ENCODE measurements at regions not wholly inside any gene's neighbourhood (a gene's known extent, or its start where the extent isn't known, plus 50 kb on each side); places are given as distances from the start of the nearest gene placed in this dataset.

DNA sequence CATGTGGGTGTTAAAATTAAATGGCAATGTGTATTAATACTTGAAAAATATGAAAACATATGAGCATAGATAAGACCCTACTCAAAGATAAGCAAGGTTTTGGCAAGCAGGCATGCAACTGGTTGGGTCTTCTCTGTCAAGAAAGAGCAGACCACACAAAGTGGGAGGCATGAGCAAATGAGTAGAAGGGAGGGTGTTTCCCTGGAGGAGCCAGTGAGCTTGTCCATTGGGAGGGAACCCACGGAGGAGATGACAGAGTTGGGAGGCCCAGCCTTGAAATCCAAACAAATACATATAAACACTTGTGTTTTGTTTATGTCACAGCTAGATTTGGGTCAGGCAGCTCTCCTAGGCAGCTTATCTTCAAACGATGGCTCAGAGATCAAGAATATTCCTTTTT is 134.5 kb upstream of the CXCL12 start:
- H3K4me2 ChIP-seq = no peak overlapping the region
- H3K9ac ChIP-seq = no peak overlapping the region
- TF ChIP-seq EZH2 (IDR thresholded peaks at IDR 0.05) = no peak
- TF ChIP-seq, protein P1, sequence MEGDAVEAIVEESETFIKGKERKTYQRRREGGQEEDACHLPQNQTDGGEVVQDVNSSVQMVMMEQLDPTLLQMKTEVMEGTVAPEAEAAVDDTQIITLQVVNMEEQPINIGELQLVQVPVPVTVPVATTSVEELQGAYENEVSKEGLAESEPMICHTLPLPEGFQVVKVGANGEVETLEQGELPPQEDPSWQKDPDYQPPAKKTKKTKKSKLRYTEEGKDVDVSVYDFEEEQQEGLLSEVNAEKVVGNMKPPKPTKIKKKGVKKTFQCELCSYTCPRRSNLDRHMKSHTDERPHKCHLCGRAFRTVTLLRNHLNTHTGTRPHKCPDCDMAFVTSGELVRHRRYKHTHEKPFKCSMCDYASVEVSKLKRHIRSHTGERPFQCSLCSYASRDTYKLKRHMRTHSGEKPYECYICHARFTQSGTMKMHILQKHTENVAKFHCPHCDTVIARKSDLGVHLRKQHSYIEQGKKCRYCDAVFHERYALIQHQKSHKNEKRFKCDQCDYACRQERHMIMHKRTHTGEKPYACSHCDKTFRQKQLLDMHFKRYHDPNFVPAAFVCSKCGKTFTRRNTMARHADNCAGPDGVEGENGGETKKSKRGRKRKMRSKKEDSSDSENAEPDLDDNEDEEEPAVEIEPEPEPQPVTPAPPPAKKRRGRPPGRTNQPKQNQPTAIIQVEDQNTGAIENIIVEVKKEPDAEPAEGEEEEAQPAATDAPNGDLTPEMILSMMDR (IDR thresholded peaks at IDR 0.05) = no peak
- TF ChIP-seq EZH2phosphoT487 (IDR thresholded peaks at IDR 0.05) = no peak
- H3K79me2 ChIP-seq (ENCODE audit: low read depth) = no peaks in the 10 kb centered on the region
- Mint-ChIP-seq H3K4me1 (peaks cover 3% of the 10 kb centered on the region), H3K27me3 (ENCODE audit: insufficient read depth, low read depth) (no peaks in the 10 kb centered on the region), H3K4me3 (no peak overlapping the region), H3K9me3 (peaks cover 4% of the 10 kb centered on the region), H3K27ac (no peak overlapping the region), H3K36me3 (no peaks in the 10 kb centered on the region)
- H3K27me3 ChIP-seq = no peaks in the 10 kb centered on the region
- H3K9me3 ChIP-seq (ENCODE audit: low read depth) = no peaks in the 10 kb centered on the region
- no peak overlapping the region for H3K4me3 ChIP-seq
- H3K36me3 ChIP-seq = no peaks in the 10 kb centered on the region
- DNase-seq (ENCODE audit: low spot score) = no peak
- H4K20me1 ChIP-seq (ENCODE audit: low read depth) = no peaks in the 10 kb centered on the region
- H2AFZ ChIP-seq (replicated peaks) = no peak overlapping the region
- H3F3A ChIP-seq (ENCODE audit: low read depth) = no peaks in the 10 kb centered on the region
- no peak overlapping the region for H3K27ac ChIP-seq
- no peaks in the 10 kb centered on the region for H3K4me1 ChIP-seq

DNA sequence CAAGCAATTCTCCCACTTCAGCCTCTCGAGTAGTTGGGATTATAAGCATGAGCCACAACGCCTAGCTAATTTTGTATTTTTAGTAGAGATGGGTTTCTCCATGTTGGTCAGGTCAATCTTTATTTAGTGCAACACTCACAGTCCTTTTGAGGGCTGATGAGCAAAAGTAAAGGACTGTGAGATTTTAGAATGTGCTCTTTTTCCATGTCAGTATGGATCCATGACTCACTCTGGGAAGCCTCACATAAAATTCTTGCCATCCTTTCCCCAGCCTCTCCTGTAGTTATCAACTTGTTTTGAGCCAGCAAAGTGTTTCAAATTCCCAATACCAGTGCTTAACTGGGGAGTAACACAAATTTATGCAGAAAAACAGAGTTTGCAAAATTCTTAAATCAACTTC is 135.8 kb upstream of the CXCL12 start:
- H3K36me3 ChIP-seq = no peaks in the 10 kb centered on the region
- H3K27ac ChIP-seq = no peak overlapping the region
- no peak overlapping the region for H3K9ac ChIP-seq
- TF ChIP-seq EZH2phosphoT487 (IDR thresholded peaks at IDR 0.05) = no peak
- no peak for TF ChIP-seq EZH2 (IDR thresholded peaks at IDR 0.05)
- TF ChIP-seq, protein P1 (IDR thresholded peaks at IDR 0.05) = no peak
- H3K79me2 ChIP-seq (ENCODE audit: low read depth) = no peaks in the 10 kb centered on the region
- no peaks in the 10 kb centered on the region for H3F3A ChIP-seq (ENCODE audit: low read depth)
- no peak overlapping the region for H3K4me3 ChIP-seq
- H2AFZ ChIP-seq (replicated peaks) = no peak overlapping the region
- H3K27me3 Mint-ChIP-seq (ENCODE audit: insufficient read depth, low read depth) = no peaks in the 10 kb centered on the region
- no peak overlapping the region for H3K4me3 Mint-ChIP-seq
- H3K36me3 Mint-ChIP-seq = no peaks in the 10 kb centered on the region
- peaks cover 3% of the 10 kb centered on the region for H3K4me1 Mint-ChIP-seq
- H4K20me1 ChIP-seq (ENCODE audit: low read depth) = no peaks in the 10 kb centered on the region
- peaks cover 8% of the 10 kb centered on the region for H3K9me3 Mint-ChIP-seq
- no peak overlapping the region for H3K27ac Mint-ChIP-seq
- no peak overlapping the region for H3K4me2 ChIP-seq
- H3K4me1 ChIP-seq = no peaks in the 10 kb centered on the region
- H3K27me3 ChIP-seq = no peaks in the 10 kb centered on the region
- no peak for DNase-seq (ENCODE audit: low spot score)
- no peaks in the 10 kb centered on the region for H3K9me3 ChIP-seq (ENCODE audit: low read depth)

DNA sequence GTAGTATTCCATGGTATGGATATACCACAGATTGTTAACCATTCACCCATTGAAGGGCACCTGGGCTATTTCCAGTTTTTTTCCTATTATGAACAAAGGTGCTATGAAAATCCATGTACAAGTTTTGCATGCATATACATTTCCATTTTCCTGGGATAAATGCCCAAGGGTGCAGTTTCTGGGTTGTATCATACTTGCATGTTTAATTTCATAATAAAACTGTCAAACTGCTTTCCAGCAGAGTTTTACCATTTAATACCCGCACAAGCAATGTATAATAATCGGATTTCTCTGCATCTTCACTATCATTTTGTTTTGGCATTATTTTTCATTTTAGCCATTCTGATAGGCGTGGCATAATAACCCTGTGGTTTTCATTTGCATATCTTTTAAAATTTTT is 154.3 kb upstream of the CXCL12 start:
- Histone ChIP-seq H3F3A (ENCODE audit: low read depth) (no peaks in the 10 kb centered on the region), H3K27ac (no peak overlapping the region), H3K9me3 (ENCODE audit: low read depth) (no peaks in the 10 kb centered on the region), H3K27me3 (no peaks in the 10 kb centered on the region), H4K20me1 (ENCODE audit: low read depth) (no peaks in the 10 kb centered on the region), H3K4me2 (no peak overlapping the region), H3K4me3 (no peak overlapping the region), H3K4me1 (no peaks in the 10 kb centered on the region), H3K9ac (no peak overlapping the region), H3K79me2 (ENCODE audit: low read depth) (no peaks in the 10 kb centered on the region), H3K36me3 (no peaks in the 10 kb centered on the region), H2AFZ (replicated peaks) (no peak overlapping the region)
- no peaks in the 10 kb centered on the region for H3K36me3 Mint-ChIP-seq
- no peaks in the 10 kb centered on the region for H3K27me3 Mint-ChIP-seq (ENCODE audit: insufficient read depth, low read depth)
- peaks cover 6% of the 10 kb centered on the region for H3K9me3 Mint-ChIP-seq
- no peak overlapping the region for H3K4me3 Mint-ChIP-seq
- no peaks in the 10 kb centered on the region for H3K4me1 Mint-ChIP-seq
- H3K27ac Mint-ChIP-seq = no peak overlapping the region
- DNase-seq (ENCODE audit: low spot score) = no peak
- TF ChIP-seq EZH2phosphoT487 (IDR thresholded peaks at IDR 0.05) (no peak), EZH2 (IDR thresholded peaks at IDR 0.05) (no peak)
- TF ChIP-seq, protein P1 (IDR thresholded peaks at IDR 0.05) = no peak

DNA sequence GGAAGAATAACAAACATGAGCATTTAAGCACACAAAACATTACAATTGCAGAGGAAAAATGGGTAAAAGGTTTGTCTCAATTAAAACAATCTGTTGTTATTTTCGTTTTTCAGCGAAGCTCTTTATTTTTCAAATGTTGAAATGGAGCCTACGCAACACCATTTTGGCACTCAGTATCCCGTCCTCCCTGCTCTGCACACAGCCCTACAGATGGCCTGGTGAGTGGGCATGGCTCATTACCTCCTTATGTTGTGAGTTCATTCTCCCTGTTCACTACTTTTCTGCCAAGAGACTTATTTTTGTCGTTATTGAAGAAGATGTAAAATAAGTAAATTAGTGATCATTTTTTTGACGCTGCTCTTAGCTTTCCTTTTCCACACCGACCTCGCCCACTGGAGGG is 167.8 kb upstream of the CXCL12 start:
- Histone ChIP-seq H3K4me3 (no peak overlapping the region), H3F3A (ENCODE audit: low read depth) (no peaks in the 10 kb centered on the region), H3K79me2 (ENCODE audit: low read depth) (no peaks in the 10 kb centered on the region), H3K9ac (no peak overlapping the region), H3K27me3 (no peaks in the 10 kb centered on the region), H3K27ac (no peak overlapping the region), H3K9me3 (ENCODE audit: low read depth) (no peaks in the 10 kb centered on the region), H3K4me1 (no peaks in the 10 kb centered on the region), H2AFZ (replicated peaks) (no peak overlapping the region), H4K20me1 (ENCODE audit: low read depth) (no peaks in the 10 kb centered on the region), H3K4me2 (no peak overlapping the region), H3K36me3 (no peaks in the 10 kb centered on the region)
- Mint-ChIP-seq H3K9me3 (peaks cover 12% of the 10 kb centered on the region), H3K27me3 (ENCODE audit: insufficient read depth, low read depth) (peaks cover 5% of the 10 kb centered on the region), H3K36me3 (no peaks in the 10 kb centered on the region), H3K27ac (no peak overlapping the region), H3K4me1 (no peaks in the 10 kb centered on the region), H3K4me3 (no peak overlapping the region)
- DNase-seq (ENCODE audit: low spot score) = no peak
- TF ChIP-seq, protein P1 (IDR thresholded peaks at IDR 0.05) = no peak
- TF ChIP-seq EZH2 (IDR thresholded peaks at IDR 0.05) (no peak), EZH2phosphoT487 (IDR thresholded peaks at IDR 0.05) (no peak)
